Cardiac fibroblast (primary cell): ENCODE measurements at regions not wholly inside any gene's neighbourhood (a gene's known extent, or its start where the extent isn't known, plus 50 kb on each side); places are given as distances from the start of the nearest gene placed in this dataset.

ENCODE experiments used
- DNase-seq, 2 donors: peaks; one replicate each; pipeline versions ENCODE4 v3.0.0 to v3.0.0-alpha.2; 2010; ENCODE audit warnings: low read depth in 2 of 2
- H3K4me3 ChIP-seq, 2 donors: replicated peaks in 1 of 2; 1 replicate in 1 of 2; 2 replicates in 1 of 2; pipeline ENCODE4 v1.5.1; 2011; ENCODE audit warnings: low read depth in 2 of 2, low read length in 2 of 2, mild to moderate bottlenecking in 2 of 2, moderate library complexity in 1 of 2
- TF ChIP-seq, protein P1 (sequence below): IDR thresholded peaks from one replicate; pipeline ENCODE4 v1.5.1; 2011; ENCODE audit warnings: low read depth, mild to moderate bottlenecking, low read length, inconsistent platforms

DNA sequence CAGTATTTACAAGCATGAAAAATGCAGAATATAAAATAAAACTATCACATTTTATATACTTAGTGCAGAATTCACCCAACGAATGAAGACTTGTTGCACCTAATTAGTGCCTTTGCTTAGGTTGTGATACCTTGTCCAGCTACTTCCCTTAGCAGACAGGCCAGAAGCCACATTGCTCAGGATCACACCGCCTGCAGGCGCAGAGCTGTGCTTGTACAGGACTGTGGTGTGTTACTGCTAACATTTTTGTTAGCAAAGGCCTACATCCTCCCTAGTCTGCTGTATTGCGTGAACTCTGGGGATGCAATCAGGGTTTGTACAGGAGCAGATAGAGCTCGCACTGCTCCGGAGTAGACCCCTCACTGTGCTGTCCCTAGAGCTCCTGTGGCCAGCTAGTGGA, 336.9 kb downstream of the CBLN2 start:
- TF ChIP-seq, protein P1, sequence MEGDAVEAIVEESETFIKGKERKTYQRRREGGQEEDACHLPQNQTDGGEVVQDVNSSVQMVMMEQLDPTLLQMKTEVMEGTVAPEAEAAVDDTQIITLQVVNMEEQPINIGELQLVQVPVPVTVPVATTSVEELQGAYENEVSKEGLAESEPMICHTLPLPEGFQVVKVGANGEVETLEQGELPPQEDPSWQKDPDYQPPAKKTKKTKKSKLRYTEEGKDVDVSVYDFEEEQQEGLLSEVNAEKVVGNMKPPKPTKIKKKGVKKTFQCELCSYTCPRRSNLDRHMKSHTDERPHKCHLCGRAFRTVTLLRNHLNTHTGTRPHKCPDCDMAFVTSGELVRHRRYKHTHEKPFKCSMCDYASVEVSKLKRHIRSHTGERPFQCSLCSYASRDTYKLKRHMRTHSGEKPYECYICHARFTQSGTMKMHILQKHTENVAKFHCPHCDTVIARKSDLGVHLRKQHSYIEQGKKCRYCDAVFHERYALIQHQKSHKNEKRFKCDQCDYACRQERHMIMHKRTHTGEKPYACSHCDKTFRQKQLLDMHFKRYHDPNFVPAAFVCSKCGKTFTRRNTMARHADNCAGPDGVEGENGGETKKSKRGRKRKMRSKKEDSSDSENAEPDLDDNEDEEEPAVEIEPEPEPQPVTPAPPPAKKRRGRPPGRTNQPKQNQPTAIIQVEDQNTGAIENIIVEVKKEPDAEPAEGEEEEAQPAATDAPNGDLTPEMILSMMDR, result no peak
- no peak for DNase-seq

DNA sequence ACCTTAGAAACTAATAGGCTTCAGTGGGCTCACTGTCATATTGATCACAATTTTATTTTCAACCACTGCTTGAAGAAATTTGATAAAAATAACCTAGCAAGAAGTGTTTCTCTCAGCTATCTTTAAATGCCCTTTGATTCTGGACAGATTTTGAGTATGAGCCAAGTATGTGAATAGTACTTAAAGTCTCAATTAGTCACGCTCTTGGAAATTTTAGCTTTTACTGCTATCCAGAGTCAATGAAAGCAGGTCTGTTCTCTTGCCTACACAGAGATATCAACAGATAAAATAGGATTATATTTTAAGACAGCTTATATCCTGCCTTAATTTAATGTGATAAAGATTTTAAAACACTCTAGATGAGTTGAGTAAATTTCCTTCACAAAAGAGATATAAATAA, 337.3 kb downstream of the CBLN2 start:
- no peak overlapping the region for H3K4me3 ChIP-seq

More for the DNA sequence above, 336.9 kb downstream of the CBLN2 start:
- no peak overlapping the region for H3K4me3 ChIP-seq

DNA sequence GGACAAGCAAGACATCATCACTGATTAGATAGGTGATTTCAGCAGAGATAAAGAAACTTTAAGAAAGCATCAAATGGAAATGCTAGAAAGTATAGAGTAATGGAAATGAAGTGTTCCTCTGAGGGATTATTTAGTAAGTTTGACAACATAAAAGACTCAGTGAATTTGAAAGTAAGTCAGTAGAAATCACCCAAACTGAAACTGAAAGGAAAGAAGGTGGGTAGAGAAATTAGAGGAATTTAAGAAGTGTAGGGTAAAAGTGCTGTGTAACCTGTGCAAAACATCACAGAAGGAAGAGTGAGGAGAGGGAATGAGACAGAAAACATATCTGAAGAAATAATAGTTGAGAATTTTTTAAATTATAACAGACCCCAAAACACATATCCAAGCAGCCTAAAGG, 343.1 kb downstream of the CBLN2 start:
- no peak for DNase-seq
- TF ChIP-seq, protein P1, result no peak
- no peak overlapping the region for H3K4me3 ChIP-seq

More for the DNA sequence above, 337.3 kb downstream of the CBLN2 start:
- TF ChIP-seq, protein P1, result no peak
- no peak for DNase-seq

DNA sequence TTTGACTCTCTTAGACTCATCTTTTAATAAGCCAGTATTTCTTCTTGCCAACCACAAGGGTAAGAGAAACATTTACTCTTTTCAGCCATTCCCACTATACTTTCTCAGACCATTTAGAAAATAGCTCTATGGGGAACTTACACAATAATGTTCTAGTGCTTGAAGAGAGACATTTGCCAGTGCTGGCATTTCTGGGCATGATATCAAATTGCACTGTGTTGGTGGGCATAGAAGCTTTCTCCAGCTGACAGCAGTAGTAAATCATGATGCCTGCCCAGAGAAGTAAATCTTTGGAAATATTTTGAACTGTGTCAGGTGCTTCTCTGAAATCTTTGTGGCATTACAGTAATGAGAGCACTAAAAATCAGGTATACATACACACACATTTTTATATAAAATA, 346.6 kb downstream of the CBLN2 start:
- TF ChIP-seq, protein P1, result no peak
- no peak overlapping the region for H3K4me3 ChIP-seq
- no peak for DNase-seq

DNA sequence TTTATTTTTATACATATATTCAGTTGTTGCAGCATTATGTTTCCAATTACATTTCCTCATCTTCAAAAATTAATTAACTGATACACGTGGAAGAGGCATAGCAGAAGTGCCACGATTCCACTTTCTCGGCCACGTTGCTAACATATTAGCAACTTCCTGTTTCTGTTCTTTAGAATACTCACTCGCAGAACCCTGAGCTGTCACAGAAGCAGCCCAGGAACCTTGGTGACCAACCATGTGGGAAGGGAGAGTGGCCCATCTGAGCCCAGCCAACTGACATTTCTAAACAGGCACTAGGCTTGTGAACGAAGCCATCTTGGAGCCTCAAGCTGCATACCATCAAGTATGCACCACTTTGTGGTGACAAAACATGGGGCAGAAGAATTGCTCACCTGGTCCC, 350.1 kb downstream of the CBLN2 start:
- no peak for DNase-seq
- no peak overlapping the region for H3K4me3 ChIP-seq
- TF ChIP-seq, protein P1, result no peak

DNA sequence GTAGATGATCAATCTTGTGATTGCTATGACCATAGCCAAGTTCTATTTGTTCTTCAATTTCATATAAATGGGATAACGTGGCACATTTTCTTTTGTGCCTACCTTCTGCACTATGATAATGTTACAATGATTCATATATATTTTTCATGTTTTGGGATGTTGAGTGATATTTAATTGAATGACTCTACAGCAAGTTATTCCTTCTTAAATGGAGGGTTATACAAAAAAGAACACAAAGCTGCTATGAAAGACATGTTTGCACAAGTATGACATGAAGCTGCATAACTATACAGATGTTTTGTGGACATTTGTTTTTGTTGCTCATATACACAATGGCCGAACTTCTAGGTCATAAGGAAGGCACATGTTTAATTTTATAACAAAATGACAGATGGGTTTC, 356.2 kb downstream of the CBLN2 start:
- no peak overlapping the region for H3K4me3 ChIP-seq
- TF ChIP-seq, protein P1, result no peak
- DNase-seq, result no peak

DNA sequence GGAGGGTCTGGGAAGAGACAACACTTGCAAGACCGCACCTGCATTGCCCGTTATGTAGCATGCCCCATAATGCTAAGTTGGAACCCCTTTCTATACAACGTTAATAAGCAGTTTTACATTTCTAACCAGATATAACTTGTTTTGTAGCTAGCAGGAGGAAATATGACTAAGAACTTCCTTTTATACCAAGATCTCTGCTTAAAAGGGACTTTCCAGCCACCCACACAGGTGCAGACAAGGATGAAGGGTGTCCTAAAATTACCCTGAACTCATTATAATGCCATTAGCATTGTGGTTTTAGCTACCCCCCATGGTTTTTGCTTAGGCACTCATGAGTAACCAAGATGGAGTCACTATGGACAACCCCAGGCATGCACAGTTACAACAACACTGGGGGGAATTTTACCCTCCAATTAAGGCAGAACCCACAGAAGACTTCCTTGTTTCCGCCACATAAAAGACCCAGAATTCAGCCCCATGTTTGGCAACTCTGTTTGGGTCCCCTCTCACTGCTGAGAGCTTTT, 362.8 kb downstream of the CBLN2 start:
- no peak overlapping the region for H3K4me3 ChIP-seq
- TF ChIP-seq, protein P1, result no peak
- DNase-seq, result no peak
